Testis (tissue), 2 donors: ENCODE measurements at regions not wholly inside any gene's neighbourhood (a gene's known extent, or its start where the extent isn't known, plus 50 kb on each side); places are given as distances from the start of the nearest gene placed in this dataset.

Experiments used
- DNase-seq: peaks from one replicate; pipeline ENCODE4 v3.0.0-alpha.2; 2019
- H3K27ac ChIP-seq, 2 donors: fragments of 200-600 bp; sonication (generic); one replicate each; pipeline ENCODE4 v1.5.1; 2019
- H3K27me3 ChIP-seq: fragments of 200-600 bp; sonication (generic); one replicate; pipeline ENCODE4 v1.5.1; 2019
- H3K36me3 ChIP-seq: fragments of 200-600 bp; sonication (generic); one replicate; pipeline ENCODE4 v1.5.1; 2017; ENCODE audit warnings: low read depth; ENCODE audit errors: missing control alignments
- H3K4me1 ChIP-seq: fragments of 200-600 bp; sonication (generic); one replicate; pipeline ENCODE4 v1.5.1; 2019
- H3K4me3 ChIP-seq, 2 donors: fragments of 200-600 bp; sonication (generic); one replicate each; pipeline ENCODE4 v1.5.1; 2017 to 2019
- H3K9me3 ChIP-seq: fragments of 200-600 bp; sonication (generic); one replicate; pipeline ENCODE4 v1.5.1; 2017
- POLR2A ChIP-seq: fragments of 450-650 bp; IDR thresholded peaks from one replicate; pipeline ENCODE4 v1.6.1; 2017; ENCODE audit warnings: antibody characterized with exemption, mild to moderate bottlenecking, moderate library complexity
- WGBS, 2 donors: methylation state at CpG; one replicate each; pipeline ENCODE4 v1.1.5; 2018; 5-methylcytosine and 5-hydroxymethylcytosine counted together
- intact Hi-C: fragments of 100-400 bp; cut with DNase I; formaldehyde crosslinking; loops from one replicate; pipeline ENCODE4 v1.15.1; 2023; ENCODE audit warnings: low total_unique reads
- TF ChIP-seq, protein P1 (sequence below), 3 experiments: fragments of 450-650 bp in 2 of 3; fragments of 200-600 bp in 1 of 3; sonication (generic) in 1 of 3; IDR thresholded peaks; one replicate each; pipeline ENCODE4 v1.5.1; 2016 to 2019; ENCODE audit warnings: antibody characterized with exemption in 3 of 3, mild to moderate bottlenecking in 2 of 3, moderate library complexity in 1 of 3

DNA sequence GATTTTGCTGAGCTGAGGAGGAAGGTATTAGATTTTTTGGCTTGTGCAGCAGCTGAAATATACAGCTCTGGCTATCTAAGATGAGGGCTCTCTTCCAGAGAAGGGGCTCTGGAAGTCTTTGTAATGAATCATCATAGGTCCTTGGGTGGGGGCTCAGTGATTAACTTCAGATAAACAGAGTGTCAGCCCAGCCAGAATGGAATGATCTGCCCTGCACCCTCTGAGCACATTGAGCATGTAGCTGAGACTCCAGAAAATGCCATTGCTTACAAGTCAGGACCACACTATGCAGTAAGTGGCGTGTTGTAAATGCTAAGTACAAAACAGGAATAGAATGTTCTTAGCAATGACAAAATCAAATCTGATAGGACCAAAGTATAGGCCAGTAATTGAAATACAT lies 836.0 kb downstream of the PDHA2 start:
- H3K36me3 ChIP-seq, result no peaks in the 10 kb centered on the region
- TF ChIP-seq, protein P1, sequence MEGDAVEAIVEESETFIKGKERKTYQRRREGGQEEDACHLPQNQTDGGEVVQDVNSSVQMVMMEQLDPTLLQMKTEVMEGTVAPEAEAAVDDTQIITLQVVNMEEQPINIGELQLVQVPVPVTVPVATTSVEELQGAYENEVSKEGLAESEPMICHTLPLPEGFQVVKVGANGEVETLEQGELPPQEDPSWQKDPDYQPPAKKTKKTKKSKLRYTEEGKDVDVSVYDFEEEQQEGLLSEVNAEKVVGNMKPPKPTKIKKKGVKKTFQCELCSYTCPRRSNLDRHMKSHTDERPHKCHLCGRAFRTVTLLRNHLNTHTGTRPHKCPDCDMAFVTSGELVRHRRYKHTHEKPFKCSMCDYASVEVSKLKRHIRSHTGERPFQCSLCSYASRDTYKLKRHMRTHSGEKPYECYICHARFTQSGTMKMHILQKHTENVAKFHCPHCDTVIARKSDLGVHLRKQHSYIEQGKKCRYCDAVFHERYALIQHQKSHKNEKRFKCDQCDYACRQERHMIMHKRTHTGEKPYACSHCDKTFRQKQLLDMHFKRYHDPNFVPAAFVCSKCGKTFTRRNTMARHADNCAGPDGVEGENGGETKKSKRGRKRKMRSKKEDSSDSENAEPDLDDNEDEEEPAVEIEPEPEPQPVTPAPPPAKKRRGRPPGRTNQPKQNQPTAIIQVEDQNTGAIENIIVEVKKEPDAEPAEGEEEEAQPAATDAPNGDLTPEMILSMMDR (IDR thresholded peaks at IDR 0.05), result no peak
- TF ChIP-seq POLR2A, result no peak
- H3K27ac ChIP-seq, result no peak overlapping the region
- H3K4me1 ChIP-seq, result no peaks in the 10 kb centered on the region
- DNase-seq, result no peak
- H3K4me3 ChIP-seq, result no peak overlapping the region
- no peaks in the 10 kb centered on the region for H3K9me3 ChIP-seq
- H3K27me3 ChIP-seq, result no peaks in the 10 kb centered on the region
- intact Hi-C loops, result no loop called here
- 70 to 96% methylated on average over 1 of the region's 1 CpG for WGBS, 2 donors

DNA sequence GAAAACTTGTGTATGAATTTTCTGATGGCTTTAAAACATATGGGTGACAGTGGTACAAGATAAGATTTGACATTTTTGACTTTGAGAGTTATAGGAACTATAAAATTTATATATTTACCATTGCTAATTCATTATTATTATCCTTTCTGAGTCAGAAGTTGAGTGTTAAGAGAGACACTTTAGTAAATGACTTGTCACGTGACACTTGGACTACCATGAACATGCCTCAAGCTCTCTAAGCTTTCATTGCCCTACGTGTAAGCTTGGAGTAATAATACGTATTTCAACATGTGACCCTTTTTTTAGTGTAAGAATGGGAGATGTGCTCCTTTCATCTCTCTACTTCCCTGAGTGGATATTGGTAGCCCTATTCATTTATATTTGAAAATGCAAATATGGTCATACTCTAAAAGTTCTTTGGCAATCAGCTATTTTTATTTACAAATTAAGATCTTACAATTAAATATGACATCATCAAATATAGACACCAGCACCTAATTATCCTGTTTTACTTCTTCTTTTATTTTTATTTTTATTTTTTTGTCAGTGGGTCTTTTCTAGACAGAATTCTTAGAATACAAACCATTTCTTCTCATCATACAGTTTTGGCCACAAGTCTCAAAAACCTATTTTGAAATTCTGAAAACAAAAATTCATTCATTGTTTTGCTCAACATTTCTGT lies 837.0 kb downstream of the PDHA2 start:
- no peaks in the 10 kb centered on the region for H3K27me3 ChIP-seq
- H3K4me3 ChIP-seq, result no peak overlapping the region
- TF ChIP-seq, protein P1 (IDR thresholded peaks at IDR 0.05), result no peak
- no peak for TF ChIP-seq POLR2A
- no peaks in the 10 kb centered on the region for H3K4me1 ChIP-seq
- H3K36me3 ChIP-seq, result no peaks in the 10 kb centered on the region
- DNase-seq, result no peak
- intact Hi-C loops, result no loop called here
- WGBS, 2 donors, result 90 to 92% methylated on average over 3 of the region's 3 CpGs
- H3K9me3 ChIP-seq, result no peaks in the 10 kb centered on the region
- H3K27ac ChIP-seq, result no peak overlapping the region

DNA sequence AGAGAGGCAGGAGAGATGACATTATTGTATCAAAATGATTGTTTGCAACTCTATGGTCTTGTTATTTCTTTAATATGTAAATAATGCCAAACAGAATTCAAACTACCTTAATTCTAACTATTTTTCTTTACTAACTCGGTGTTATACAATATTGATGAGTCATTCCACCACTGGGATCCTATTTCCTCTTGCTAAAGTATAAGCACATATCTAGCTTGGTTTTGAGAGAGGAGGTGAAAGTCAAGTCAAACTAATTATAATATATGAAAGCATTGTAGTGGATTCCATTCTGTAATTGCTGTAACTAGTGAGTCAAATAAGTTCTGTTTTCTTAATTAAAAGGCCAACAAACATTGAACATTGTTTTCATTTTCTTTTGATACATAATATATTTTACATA lies 837.6 kb downstream of the PDHA2 start:
- TF ChIP-seq, protein P1 (IDR thresholded peaks at IDR 0.05), result no peak
- no peak for TF ChIP-seq POLR2A
- no peak overlapping the region for H3K4me3 ChIP-seq
- intact Hi-C loops, result no loop called here
- no peaks in the 10 kb centered on the region for H3K36me3 ChIP-seq
- 71 to 79% methylated on average over 1 of the region's 1 CpG for WGBS, 2 donors
- H3K4me1 ChIP-seq, result no peaks in the 10 kb centered on the region
- DNase-seq, result no peak
- H3K9me3 ChIP-seq, result no peaks in the 10 kb centered on the region
- H3K27ac ChIP-seq, result no peak overlapping the region
- H3K27me3 ChIP-seq, result no peaks in the 10 kb centered on the region

DNA sequence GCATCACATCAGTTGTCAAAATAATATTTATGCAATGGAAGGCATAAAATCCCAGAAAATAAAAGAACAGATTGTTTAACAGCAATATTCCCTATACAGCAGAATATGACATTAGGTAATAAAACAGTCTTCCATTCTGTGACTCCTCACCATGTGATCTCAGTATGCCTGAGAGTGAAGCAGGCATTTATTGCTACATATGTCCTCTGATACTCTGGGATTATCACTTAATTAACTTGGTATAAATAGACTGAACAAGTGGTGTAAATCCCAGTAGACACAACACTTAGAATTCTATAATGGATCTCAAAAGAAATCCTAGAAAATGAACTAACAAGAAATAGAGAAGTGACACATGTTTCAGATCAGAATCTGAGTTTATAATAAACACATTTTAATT lies 841.3 kb downstream of the PDHA2 start:
- Histone ChIP-seq H3K4me1 (no peaks in the 10 kb centered on the region), H3K36me3 (no peaks in the 10 kb centered on the region), H3K27ac (no peak overlapping the region), H3K4me3 (no peak overlapping the region), H3K27me3 (no peaks in the 10 kb centered on the region), H3K9me3 (no peaks in the 10 kb centered on the region)
- no peak for DNase-seq
- TF ChIP-seq POLR2A, result no peak
- TF ChIP-seq, protein P1 (IDR thresholded peaks at IDR 0.05), result no peak
- intact Hi-C loops, result no loop called here

DNA sequence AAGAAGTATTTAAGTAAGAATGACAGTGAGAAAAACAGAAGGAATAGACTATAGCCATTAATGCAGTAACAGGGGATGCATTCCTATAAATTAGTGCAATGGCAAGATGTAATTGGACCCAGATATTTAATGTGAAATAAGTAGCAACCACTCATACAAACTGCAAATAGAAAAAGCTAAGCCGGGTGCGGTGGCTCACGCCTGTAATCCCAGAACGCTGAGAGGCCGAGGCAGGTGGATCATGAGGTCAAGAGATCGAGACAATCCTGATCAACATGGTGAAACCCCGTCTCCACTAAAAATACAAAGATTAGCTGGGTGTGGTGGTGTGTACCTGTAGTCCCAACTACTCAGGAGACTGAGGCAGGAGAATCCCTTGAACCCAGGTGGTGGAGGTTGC lies 845.8 kb downstream of the PDHA2 start:
- H3K4me3 ChIP-seq, result no peak overlapping the region
- no peak for DNase-seq
- H3K9me3 ChIP-seq, result no peaks in the 10 kb centered on the region
- intact Hi-C loops, result no loop called here
- no peak overlapping the region for H3K27ac ChIP-seq
- TF ChIP-seq, protein P1 (IDR thresholded peaks at IDR 0.05), result no peak
- TF ChIP-seq POLR2A, result no peak
- H3K27me3 ChIP-seq, result no peaks in the 10 kb centered on the region
- 94 to 98% methylated on average over 7 of the region's 7 CpGs for WGBS, 2 donors
- no peaks in the 10 kb centered on the region for H3K4me1 ChIP-seq
- no peaks in the 10 kb centered on the region for H3K36me3 ChIP-seq
